ENCODE measurements at regions not wholly inside any gene's neighbourhood (a gene's known extent, or its start where the extent isn't known, plus 50 kb on each side); places are given as distances from the start of the nearest gene placed in this dataset.

GRCh38 chr7:17601921-17602320 is 303.5 kb downstream of the AHR start:
- no peak for DNase-seq (ENCODE audit: low read depth in 2 of 2)

GRCh38 chr7:17608114-17608833 is 309.8 kb downstream of the AHR start:
- no peak for DNase-seq (ENCODE audit: low read depth in 2 of 2)

DNA sequence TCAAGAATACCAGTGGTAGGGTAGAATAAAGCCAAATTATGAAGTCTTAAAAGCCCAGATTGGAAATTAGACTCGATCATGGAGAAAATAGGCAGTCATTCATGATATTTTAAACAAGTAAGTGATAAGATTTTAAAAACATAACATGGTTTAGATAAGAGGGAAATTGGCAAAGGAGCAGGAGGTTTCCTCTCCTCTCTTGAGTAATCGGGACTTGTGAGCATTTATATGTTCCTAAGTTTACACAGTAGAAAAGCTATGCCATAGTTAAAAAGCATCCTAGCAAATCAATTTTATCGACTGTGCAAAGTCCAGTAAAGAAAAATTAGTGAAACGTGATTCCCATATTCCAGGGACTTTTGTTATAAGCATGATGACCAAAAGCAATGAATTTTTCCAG is 313.2 kb downstream of the AHR start:
- no peak for DNase-seq (ENCODE audit: low read depth in 2 of 2)

DNA sequence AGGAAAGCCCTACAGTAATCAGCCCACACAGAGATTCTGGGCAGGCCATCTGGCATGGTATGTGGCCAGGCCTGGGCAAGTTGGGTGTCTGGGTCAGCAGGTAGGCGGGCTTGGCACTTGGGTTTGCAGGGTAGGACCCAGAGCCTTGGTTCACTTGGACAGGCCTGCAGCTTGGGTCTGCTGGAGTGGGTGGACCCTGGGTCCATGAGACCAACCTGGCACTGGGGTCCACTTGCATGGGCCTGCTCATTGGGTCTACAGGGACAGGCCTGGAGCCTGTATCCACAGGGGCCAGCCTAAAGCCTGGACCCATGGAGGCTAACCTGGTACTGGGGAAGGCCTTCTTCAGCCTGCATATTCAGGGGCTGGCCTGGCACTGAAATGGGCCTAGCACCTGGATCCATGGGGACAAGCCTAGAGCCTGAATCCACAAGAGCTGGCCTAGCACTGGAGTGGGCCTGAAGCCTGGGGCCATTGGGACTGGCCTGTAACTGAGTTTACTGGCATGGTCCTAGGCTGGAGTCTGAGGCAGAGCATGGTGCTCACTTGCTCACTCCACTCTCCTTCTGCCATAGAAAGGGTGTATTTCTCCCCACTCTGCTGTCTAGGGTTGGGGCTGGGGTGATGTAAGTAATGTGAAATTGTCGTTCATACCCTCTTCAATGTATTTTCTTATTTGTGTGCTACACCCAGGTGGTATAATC is 315.0 kb downstream of the AHR start:
- DNase-seq (ENCODE audit: low read depth in 2 of 2): no peak

DNA sequence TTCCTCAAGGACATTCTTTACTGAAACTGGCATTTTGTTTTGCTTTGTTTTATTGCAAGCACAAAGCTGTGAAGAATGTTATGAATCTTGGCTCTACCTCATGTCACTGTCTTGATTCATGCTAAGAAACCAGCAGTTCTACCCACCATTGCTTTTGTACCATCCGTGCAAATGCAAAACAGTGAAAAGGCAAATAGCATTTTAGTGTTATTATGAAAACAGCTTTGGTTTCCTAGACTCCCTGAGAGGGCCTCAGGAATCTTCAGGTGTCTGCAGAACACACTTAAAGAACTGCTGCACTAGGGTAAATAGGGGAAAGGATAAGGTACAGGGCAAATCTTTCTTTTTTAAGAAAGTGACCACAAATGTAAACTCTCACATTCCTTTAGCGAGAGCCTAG is 318.9 kb downstream of the AHR start:
- no peak for DNase-seq (ENCODE audit: low read depth in 2 of 2)

- no peak for DNase-seq (ENCODE audit: low read depth in 2 of 2)
These were observed 319.6 kb downstream of the AHR start for GRCh38 chr7:17617857-17618651.

DNA sequence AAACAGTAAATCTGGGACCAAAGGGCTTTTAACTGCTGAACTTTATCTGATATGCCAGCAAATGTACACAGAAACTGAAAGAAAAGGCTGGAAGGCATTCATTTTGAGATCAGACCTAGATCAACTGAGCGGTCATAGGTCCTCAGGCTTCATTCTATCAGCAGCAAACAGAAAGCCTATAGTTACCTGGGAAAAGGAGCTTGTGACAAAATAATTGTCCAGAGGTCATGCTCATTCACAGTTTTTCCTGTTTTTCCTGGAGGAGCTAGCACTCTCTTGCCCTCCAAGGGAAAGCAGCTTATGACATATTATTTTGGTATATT is 320.2 kb downstream of the AHR start:
- DNase-seq (ENCODE audit: low read depth in 2 of 2): no peak

DNA sequence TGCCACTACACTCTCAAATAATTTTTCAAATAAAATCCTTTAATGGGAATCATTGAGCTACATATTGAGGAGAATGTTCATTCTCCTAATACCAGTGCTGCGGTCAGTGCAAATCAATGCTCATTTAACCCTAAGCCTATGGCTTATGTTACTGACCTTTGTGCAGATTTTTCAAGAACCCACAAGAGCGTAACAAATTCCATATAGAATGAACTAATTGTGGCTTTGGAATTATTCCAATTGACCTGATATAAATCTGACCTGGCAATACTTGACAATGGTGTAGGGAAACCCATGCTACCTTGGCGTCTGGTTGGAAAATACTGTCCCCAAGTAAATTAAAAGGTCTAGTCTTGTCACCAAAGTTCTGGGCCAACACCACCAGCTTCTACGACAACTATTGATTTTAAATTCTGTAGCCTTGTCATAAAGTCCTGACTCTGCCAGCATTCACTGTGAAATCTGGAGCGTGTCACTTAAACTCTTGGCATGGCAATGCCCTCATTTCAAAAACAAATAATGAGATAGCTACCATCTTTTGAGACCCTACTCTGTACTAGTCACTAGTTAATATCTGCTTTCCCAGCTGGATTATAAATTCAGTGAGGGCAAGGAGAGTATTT is 320.9 kb downstream of the AHR start:
- no peak for DNase-seq (ENCODE audit: low read depth in 2 of 2)

- DNase-seq (ENCODE audit: low read depth in 2 of 2): no peak
These were observed 319.7 kb downstream of the SNX13 start for GRCh38 chr7:17620566-17620965.

- no peak for DNase-seq (ENCODE audit: low read depth in 2 of 2)
These were observed 317.8 kb downstream of the SNX13 start for GRCh38 chr7:17622451-17622850.

DNA sequence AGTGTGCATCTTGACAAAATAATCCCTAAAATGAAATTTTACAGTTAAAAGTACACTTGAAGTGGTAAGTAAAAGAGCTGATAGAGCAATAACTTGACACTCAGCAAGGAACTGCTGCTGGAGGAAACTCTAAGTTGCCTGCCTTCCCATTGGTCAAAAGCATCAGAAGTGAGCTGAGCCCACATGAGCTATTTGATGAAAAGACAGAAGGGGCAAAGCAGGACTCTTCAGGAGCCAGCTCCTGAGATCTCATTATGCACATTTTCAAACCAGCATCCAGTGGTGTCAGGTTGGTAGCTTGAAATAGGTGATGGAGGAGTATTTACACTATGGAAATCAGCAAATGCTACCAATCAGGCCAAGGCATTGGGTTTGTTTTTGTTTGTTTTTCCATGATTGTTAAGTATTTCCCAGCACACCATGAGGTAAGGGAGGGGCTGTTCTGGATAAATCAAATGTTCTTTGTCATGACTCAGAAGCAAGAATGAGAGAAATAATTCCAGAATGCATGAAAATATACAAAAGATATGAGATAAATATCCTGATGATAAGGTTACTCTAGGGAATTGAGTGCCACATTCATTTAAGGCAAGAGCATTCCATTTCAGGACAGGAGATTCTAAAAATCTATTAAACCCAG is 316.6 kb downstream of the SNX13 start:
- DNase-seq (ENCODE audit: low read depth in 2 of 2): no peak

DNA sequence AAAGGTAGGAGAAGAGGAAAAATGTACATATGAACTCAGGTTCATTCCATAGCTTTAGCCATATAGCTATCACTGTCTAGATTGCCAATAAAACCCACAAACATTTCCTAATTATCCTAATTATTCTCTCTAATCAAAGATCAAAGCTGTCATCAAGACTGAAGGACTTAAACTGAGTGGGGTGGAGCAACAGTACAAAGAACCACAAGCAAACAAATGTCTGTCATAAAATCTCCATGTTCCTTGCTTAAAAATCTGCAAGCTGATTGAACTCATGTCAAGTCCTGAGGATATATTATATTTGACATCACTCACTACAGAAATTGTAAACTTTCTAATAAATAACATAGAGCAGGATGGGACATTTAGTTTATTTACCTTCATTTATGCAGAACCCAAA is 315.9 kb downstream of the SNX13 start:
- no peak for DNase-seq (ENCODE audit: low read depth in 2 of 2)

DNA sequence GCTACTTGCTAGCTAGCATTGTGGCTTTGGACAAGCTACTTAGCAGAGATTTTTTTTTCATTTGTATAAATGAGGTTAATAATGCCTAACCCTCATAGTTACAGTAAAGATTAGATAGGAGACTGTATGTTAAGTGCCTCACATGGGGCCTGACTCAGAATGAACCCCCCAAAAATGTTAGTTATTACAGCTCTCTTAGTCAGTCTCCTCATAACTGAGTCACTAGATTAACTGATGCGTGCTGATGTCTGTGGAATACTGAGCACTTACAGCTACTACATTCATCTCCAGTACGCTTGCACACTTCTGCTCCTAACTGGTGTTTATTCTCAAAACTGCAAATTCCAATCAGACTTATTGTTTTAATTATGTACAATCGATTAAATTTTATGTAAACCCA is 315.3 kb downstream of the SNX13 start:
- DNase-seq (ENCODE audit: low read depth in 2 of 2): peak; percentile 67 to 70

DNA sequence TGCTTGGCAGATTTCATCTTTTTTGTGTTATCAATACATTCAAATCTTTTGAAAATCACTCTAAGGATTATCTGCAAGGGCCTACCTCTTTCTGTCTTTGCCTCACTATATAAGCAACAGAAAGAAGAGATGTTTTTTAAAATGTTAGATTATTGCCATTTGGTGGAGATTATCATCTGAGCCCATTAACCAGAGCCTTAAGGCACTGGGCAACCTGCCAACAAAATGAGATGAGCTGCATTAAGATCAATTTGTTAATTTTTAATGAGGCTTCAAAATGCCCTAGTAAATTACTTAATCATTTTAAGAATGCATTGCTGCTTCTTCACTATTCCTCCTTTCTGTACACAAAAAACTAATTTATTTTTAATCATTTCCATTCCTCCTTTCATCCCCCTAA is 314.1 kb downstream of the SNX13 start:
- no peak for DNase-seq (ENCODE audit: low read depth in 2 of 2)

DNA sequence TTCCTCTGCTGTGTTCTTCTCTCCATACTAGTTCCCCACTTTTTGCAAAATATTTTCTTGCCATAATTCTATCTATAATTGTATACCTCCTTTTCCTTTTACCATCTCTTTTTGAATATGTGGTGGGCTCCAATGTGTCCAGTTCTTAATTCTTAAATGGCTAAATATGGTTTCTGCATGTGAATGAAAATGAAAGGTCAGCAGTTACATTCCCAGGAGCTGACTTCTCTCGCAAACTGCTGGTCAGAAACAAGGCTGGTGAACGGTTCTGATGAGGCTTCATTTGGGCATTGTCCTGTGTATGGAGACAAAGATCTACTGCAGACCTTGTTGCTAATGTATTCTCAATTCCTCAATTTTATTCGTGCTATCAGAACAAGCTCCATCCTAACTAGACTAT is 309.2 kb downstream of the SNX13 start:
- no peak for DNase-seq (ENCODE audit: low read depth in 2 of 2)

DNA sequence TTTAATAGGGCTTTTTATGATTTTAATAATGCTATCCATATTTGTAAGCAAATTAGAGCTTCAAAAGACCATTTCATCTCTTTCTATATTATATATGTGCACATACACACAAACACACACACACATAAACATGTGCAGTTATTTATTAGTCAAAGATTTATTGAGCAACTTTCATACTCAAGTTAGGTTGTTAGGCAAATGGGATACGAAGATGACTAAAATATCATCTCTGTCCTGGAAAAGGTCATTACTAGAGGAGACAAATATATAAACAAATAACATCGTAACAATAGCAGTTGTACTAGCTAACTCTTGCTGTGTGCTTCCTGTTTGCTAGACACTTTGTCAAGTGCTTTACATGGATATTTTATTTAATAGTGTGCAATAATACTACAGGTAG is 307.9 kb downstream of the SNX13 start:
- DNase-seq (ENCODE audit: low read depth in 2 of 2): no peak

DNA sequence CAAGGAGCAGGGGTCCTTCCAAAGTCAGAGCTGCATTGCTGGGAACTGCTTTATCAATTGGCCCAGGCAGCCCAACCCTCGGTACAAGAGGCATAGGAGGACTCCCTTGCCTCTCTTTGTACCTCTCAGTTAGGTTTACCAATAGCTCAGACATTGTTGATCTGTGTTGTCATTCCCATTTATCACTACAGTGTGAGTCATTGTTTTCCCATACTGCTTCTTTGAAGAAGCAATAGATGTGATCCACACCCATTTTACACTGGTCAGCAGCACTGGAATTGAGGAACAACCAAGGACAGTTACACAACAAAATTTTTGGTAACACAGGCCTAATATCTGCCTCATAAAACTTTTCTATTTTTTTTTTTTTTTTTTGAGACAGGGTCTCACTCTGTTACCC is 307.2 kb downstream of the SNX13 start:
- DNase-seq (ENCODE audit: low read depth in 2 of 2): no peak

DNA sequence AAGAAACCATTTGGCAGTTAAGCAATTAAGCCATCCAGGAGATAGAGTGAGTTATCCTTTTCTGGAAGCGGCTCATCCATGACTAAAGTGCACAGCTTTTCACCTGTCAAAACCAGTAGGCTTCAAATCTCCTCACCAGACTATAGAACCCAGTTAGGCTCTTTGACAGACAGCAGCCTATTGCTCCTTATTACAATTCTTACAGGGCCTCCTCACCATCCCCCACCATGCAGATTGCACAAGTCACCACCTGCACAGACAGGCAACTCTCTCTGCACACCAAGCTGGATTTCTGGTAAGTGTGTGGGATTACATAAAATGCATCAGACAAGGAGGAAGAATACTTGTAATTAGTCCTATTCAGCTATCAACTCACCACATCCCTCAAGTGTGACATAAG is 301.6 kb downstream of the SNX13 start:
- DNase-seq (ENCODE audit: low read depth in 2 of 2): no peak

DNA sequence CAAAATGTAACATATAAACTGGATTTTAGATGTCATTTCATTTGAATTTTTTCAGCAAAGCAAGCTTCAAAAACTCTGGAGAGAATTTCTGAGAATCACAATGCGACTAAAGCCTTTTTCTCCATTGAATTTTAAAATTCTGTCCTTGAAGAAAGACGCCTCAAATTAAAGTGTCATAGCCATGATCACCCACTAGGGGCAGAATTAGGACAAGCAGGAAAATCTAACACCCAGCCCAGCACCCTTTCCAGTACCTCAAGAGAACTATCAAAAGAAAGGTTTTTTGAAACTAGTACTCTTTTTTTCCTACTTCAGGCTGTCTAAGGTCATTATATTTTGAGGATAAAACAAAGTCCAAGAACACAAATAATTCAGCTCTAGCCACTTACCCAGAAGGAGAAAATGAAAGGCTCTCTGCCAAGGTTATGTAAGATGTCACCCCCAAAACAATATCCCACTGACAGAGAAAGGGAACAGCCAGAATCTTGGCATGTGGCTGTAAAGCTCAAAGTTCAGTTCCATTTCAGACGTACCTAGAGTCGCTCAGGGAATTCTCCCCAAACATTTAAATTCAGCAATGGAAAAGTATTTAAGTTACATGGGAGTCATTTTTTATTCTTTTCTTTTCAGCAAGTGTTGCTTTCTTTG is 299.4 kb downstream of the SNX13 start:
- DNase-seq (ENCODE audit: low read depth in 2 of 2): no peak

GRCh38 chr7:17645500-17645899 is 294.8 kb downstream of the SNX13 start:
- no peak for DNase-seq (ENCODE audit: low read depth in 2 of 2)

DNA sequence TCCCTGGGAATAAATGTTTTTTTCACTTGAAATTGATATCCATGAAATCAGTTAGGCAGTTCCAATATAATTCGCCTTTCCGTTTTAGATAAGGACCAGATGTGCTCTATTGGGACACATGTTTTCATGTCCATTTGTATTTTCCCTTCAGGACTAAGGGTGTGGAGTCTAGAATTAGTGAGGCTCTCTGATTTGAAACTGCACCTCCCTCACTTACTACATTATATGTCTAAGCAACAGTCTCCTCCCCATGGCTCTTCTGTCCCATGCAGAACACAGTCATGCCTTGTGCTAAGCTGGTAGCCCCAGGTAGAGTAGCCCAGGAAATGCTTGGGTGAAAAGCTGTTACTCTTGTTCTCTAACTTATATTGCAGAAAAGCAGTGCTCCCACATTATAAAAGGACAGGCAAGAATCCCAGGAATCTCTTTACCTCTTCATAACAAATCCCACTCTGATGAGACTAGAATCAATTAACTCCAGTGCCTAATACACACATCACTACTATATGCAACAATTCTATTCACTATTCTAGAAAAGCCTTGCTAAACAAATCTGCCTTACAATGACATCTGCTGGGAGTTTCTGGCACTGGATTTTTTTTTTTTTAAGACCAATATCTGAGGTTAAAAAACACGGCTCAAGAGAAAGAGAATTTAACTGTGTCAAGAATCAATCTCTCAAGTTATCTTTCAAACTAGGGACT is 293.9 kb downstream of the SNX13 start:
- DNase-seq (ENCODE audit: low read depth in 2 of 2): no peak
